SK-N-SH (cell line): ENCODE measurements at regions not wholly inside any gene's neighbourhood (a gene's known extent, or its start where the extent isn't known, plus 50 kb on each side); places are given as distances from the start of the nearest gene placed in this dataset.

Experiments
- FOXJ3 ChIP-seq: sonication (generic); formaldehyde crosslinking; IDR thresholded peaks from 2 replicates; pipeline ENCODE4 v1.5.1; 2020; ENCODE audit warnings: mild to moderate bottlenecking, missing genetic modification reagents
- GABPA ChIP-seq: IDR thresholded peaks from 2 replicates; pipeline ENCODE4 v1.4.0; 2012; ENCODE audit warnings: low read depth, mild to moderate bottlenecking
- JUND ChIP-seq: IDR thresholded peaks from 2 replicates; pipeline ENCODE4 v1.4.0; 2012
- MXI1 ChIP-seq: IDR thresholded peaks from 2 replicates; pipeline ENCODE4 v1.6.1; 2012; ENCODE audit warnings: mild to moderate bottlenecking, low read depth, low read length, improper control_type of control experiment
- POLR2AphosphoS5 ChIP-seq: IDR thresholded peaks from 2 replicates; pipeline ENCODE4 v1.6.1; 2012; ENCODE audit warnings: low read depth, low read length
- RAD21 ChIP-seq: IDR thresholded peaks from 2 replicates; pipeline ENCODE4 v1.6.1; 2012; ENCODE audit warnings: mild to moderate bottlenecking, low read length
- RFX5 ChIP-seq: IDR thresholded peaks from 2 replicates; pipeline ENCODE4 v1.6.1; 2012; ENCODE audit warnings: mild to moderate bottlenecking, improper control_type of control experiment, low read length
- TF ChIP-seq, protein P1 (sequence below): fragments of 200-600 bp; sonication (generic); IDR thresholded peaks from 2 replicates; pipeline ENCODE4 v1.6.1; 2017; ENCODE audit warnings: antibody characterized with exemption, mild to moderate bottlenecking, moderate library complexity

DNA sequence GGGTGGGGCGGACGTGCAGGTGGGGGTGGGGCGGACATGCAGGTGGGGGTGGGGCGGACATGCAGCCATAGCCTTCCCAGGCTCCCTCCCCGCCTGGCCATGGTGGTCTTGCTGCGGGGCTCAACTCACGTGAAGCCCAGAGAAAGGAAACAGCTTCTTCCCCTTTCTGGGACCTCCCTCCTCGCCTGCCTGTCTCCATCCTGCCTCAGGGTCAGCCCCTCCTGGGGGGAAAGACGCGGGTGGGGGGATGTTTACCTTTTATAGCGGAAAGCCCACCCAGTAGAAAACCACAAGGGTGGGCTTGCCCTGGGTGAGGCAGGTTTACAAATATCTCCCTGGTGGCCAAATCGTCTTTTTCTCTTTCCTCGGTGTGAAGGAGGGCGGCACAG, 520.0 kb downstream of the GLRX3 start:
- TF ChIP-seq, protein P1, sequence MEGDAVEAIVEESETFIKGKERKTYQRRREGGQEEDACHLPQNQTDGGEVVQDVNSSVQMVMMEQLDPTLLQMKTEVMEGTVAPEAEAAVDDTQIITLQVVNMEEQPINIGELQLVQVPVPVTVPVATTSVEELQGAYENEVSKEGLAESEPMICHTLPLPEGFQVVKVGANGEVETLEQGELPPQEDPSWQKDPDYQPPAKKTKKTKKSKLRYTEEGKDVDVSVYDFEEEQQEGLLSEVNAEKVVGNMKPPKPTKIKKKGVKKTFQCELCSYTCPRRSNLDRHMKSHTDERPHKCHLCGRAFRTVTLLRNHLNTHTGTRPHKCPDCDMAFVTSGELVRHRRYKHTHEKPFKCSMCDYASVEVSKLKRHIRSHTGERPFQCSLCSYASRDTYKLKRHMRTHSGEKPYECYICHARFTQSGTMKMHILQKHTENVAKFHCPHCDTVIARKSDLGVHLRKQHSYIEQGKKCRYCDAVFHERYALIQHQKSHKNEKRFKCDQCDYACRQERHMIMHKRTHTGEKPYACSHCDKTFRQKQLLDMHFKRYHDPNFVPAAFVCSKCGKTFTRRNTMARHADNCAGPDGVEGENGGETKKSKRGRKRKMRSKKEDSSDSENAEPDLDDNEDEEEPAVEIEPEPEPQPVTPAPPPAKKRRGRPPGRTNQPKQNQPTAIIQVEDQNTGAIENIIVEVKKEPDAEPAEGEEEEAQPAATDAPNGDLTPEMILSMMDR = no peak
- TF ChIP-seq RAD21 (no peak), JUND (no peak), RFX5 (no peak), POLR2AphosphoS5 (no peak), GABPA (no peak), MXI1 (no peak), FOXJ3 (no peak)
